CD4-positive, CD25-positive, alpha-beta regulatory T cell (primary cell): ENCODE measurements at regions not wholly inside any gene's neighbourhood (a gene's known extent, or its start where the extent isn't known, plus 50 kb on each side); places are given as distances from the start of the nearest gene placed in this dataset.

Experiments
- ATAC-seq, 2 donors: fragments of 150-1000 bp; cut with Tn5 transposase; one replicate each; pipeline ENCODE4 v1.10.0; 2021; ENCODE audit warnings: low read depth in 2 of 2, moderate number of reproducible peaks in 2 of 2, moderate library complexity in 1 of 2
- DNase-seq, 3 donors: peaks; one replicate each; pipeline versions ENCODE4 v3.0.0 to v3.0.0-alpha.2; 2012 to 2022; ENCODE audit warnings: mixed read lengths in 1 of 3
- H3K27ac ChIP-seq: one replicate; pipeline ENCODE4 v1.7.0; 2013; ENCODE audit warnings: mild to moderate bottlenecking, low read length; ENCODE audit not compliant: insufficient read depth, poor library complexity, severe bottlenecking
- H3K27me3 ChIP-seq: one replicate; pipeline ENCODE4 v1.7.0; 2013; ENCODE audit warnings: low read length; ENCODE audit not compliant: control insufficient read depth, insufficient read depth
- H3K36me3 ChIP-seq: one replicate; pipeline ENCODE4 v1.7.0; 2013; ENCODE audit warnings: mild to moderate bottlenecking, low read length, moderate library complexity; ENCODE audit not compliant: control insufficient read depth, insufficient read depth
- H3K4me1 ChIP-seq: 2 replicates; pipeline ENCODE4 v1.7.0; 2013; ENCODE audit warnings: mild to moderate bottlenecking, low read length; ENCODE audit not compliant: insufficient read depth, control insufficient read depth, poor library complexity, severe bottlenecking
- H3K4me3 ChIP-seq: one replicate; pipeline ENCODE4 v1.7.0; 2013; ENCODE audit warnings: low read depth, mild to moderate bottlenecking, low read length, moderate library complexity
- H3K9me3 ChIP-seq, 2 experiments: 1 replicate in 1 of 2; 2 replicates in 1 of 2; pipeline ENCODE4 v1.7.0; 2013; ENCODE audit warnings: low read length in 2 of 2, mild to moderate bottlenecking in 1 of 2, moderate library complexity in 1 of 2; ENCODE audit not compliant: control insufficient read depth in 2 of 2
- H3K27ac Mint-ChIP-seq, 3 donors: one replicate each; pipeline ENCODE4 v1.8.0; 2020 to 2022; ENCODE audit warnings: mild to moderate bottlenecking in 3 of 3, mixed read lengths in 3 of 3, moderate library complexity in 2 of 3
- H3K27me3 Mint-ChIP-seq: one replicate; pipeline ENCODE4 v1.8.0; 2022; ENCODE audit warnings: mild to moderate bottlenecking, mixed read lengths
- H3K36me3 Mint-ChIP-seq: one replicate; pipeline ENCODE4 v1.8.0; 2020; ENCODE audit warnings: mixed read lengths
- H3K4me1 Mint-ChIP-seq, 4 donors: one replicate each; pipeline ENCODE4 v1.8.0; 2020 to 2022; ENCODE audit warnings: mixed read lengths in 4 of 4, mild to moderate bottlenecking in 1 of 4
- H3K4me3 Mint-ChIP-seq, 4 donors: one replicate each; pipeline ENCODE4 v1.8.0; 2020 to 2022; ENCODE audit warnings: mild to moderate bottlenecking in 4 of 4, mixed read lengths in 4 of 4, moderate library complexity in 3 of 4
- H3K9me3 Mint-ChIP-seq, 7 donors: one replicate each; pipeline ENCODE4 v1.8.0; 2020 to 2022; ENCODE audit warnings: mixed read lengths in 7 of 7, mild to moderate bottlenecking in 3 of 7, moderate library complexity in 2 of 7

DNA sequence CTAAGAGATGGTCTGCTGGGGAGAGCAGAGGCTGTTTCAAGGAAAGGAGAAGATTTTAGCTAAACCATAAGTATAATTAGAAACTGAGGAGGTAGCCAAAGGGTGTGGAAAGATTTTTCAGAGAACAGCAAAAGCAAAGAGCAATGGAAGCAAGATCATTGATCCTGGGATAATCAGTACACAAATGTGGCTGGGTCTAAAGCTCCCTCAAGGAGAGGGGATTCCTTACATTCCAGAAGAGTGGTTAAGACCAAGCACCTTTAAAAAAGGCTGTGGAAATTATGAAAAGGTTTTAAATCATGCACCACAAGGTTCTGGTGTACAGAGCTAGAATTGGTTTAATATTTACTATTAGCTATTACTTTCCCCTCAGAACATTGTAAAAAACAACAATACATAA, 246.0 kb upstream of the UBE2E3 start:
- no peak overlapping the region for H3K4me3 Mint-ChIP-seq

DNA sequence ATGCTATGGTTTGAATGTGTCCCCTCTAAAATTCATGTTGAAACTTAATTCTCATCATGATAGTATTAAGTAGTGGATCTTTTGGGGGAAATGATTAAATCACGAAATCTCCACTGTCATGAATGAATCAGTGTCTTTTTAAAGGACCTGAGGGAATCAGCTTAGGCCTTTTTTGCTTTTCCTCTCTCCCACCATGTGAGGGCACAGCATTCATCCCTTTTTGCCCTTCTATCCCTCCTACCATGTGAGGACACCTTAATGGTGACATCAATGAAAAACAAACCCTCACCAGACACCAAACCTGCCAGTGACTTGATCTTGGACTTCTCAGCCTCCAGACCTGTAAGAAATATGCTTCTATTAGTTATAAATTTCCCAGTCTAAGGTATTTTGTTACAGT, 247.1 kb upstream of the UBE2E3 start:
- H3K36me3 ChIP-seq, result no peaks in the 10 kb centered on the region
- Mint-ChIP-seq H3K36me3 (no peaks in the 10 kb centered on the region), H3K27ac (no peak overlapping the region), H3K4me3 (no peak overlapping the region), H3K9me3 (peaks cover 0 to 4% (median 0%) of the 10 kb centered on the region in 7 donors), H3K4me1 (no peaks in the 10 kb centered on the region), H3K27me3 (no peaks in the 10 kb centered on the region)
- DNase-seq (no peak), ATAC-seq (no peak)
- H3K27me3 ChIP-seq, result no peaks in the 10 kb centered on the region
- H3K4me3 ChIP-seq, result no peak overlapping the region
- no peaks in the 10 kb centered on the region for H3K9me3 ChIP-seq
- H3K4me1 ChIP-seq, result no peaks in the 10 kb centered on the region
- H3K27ac ChIP-seq, result no peak overlapping the region

More for the DNA sequence above, 246.0 kb upstream of the UBE2E3 start:
- Histone ChIP-seq H3K27me3 (no peaks in the 10 kb centered on the region), H3K4me3 (no peak overlapping the region), H3K4me1 (no peaks in the 10 kb centered on the region), H3K36me3 (no peaks in the 10 kb centered on the region), H3K9me3 (no peaks in the 10 kb centered on the region), H3K27ac (no peak overlapping the region)
- no peak for ATAC-seq
- no peak overlapping the region for H3K27ac Mint-ChIP-seq
- H3K27me3 Mint-ChIP-seq, result no peaks in the 10 kb centered on the region
- H3K36me3 Mint-ChIP-seq, result no peaks in the 10 kb centered on the region
- DNase-seq, result no peak
- H3K4me1 Mint-ChIP-seq, result no peaks in the 10 kb centered on the region
- H3K9me3 Mint-ChIP-seq, result peaks cover 0 to 3% (median 0%) of the 10 kb centered on the region in 7 donors

DNA sequence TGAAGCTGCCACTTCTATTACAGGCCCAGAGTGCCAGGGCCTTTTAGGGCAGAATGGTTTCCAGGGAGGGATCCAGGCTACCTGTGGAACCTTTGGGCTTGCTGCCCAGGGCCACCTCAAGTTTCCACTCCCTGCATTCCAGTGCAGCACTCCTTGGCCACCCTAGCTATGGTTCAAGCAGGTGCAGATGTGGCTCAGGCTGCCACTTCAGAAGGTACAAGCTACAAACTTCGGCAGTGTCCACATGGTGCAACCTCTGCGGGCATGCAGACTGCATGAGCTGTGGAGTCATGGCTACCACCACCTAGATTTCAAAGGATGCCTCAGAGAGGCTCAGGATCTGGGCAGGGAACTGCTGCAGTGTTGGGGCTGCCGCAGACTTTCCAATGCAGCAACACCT, 248.1 kb upstream of the UBE2E3 start:
- H3K27ac ChIP-seq, result no peak overlapping the region
- H3K9me3 Mint-ChIP-seq, result peaks cover 0 to 6% (median 0%) of the 10 kb centered on the region in 7 donors
- ATAC-seq, result no peak

DNA sequence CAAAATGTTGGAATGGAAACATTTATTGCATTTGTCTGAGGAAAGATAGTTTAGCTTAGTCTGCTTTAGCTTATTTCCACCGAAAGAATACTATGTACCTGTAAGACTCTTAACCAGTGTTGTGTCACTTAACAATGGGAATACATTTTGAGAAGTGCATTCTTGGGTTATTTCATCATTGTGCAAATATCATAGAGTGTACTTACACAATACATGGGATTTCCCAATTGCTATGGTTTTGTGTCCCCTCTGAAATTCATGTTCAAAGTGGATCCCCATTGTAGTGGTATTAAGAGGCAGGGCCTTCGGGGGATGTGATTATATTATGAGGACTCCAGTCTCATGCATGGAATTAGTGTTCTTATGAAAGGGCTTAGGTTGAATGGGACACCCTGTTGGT, 249.4 kb upstream of the UBE2E3 start:
- H3K4me1 ChIP-seq, result no peaks in the 10 kb centered on the region
- H3K36me3 Mint-ChIP-seq, result no peaks in the 10 kb centered on the region
- H3K36me3 ChIP-seq, result no peaks in the 10 kb centered on the region
- H3K9me3 ChIP-seq, result no peaks in the 10 kb centered on the region
- no peak overlapping the region for H3K4me3 ChIP-seq
- no peaks in the 10 kb centered on the region for H3K27me3 ChIP-seq
- DNase-seq (no peak), ATAC-seq (no peak)
- no peak overlapping the region for H3K27ac ChIP-seq
- no peak overlapping the region for H3K4me3 Mint-ChIP-seq
- H3K9me3 Mint-ChIP-seq, result peaks cover 0 to 6% (median 0%) of the 10 kb centered on the region in 7 donors
- H3K27ac Mint-ChIP-seq, result no peak overlapping the region
- no peaks in the 10 kb centered on the region for H3K27me3 Mint-ChIP-seq
- no peaks in the 10 kb centered on the region for H3K4me1 Mint-ChIP-seq

More for the DNA sequence above, 248.1 kb upstream of the UBE2E3 start:
- H3K4me3 ChIP-seq, result no peak overlapping the region
- no peak for DNase-seq
- no peaks in the 10 kb centered on the region for H3K27me3 Mint-ChIP-seq
- no peaks in the 10 kb centered on the region for H3K9me3 ChIP-seq
- no peak overlapping the region for H3K27ac Mint-ChIP-seq
- no peak overlapping the region for H3K4me3 Mint-ChIP-seq
- no peaks in the 10 kb centered on the region for H3K4me1 ChIP-seq
- H3K27me3 ChIP-seq, result no peaks in the 10 kb centered on the region
- H3K36me3 ChIP-seq, result no peaks in the 10 kb centered on the region
- H3K4me1 Mint-ChIP-seq, result no peaks in the 10 kb centered on the region
- H3K36me3 Mint-ChIP-seq, result no peaks in the 10 kb centered on the region

DNA sequence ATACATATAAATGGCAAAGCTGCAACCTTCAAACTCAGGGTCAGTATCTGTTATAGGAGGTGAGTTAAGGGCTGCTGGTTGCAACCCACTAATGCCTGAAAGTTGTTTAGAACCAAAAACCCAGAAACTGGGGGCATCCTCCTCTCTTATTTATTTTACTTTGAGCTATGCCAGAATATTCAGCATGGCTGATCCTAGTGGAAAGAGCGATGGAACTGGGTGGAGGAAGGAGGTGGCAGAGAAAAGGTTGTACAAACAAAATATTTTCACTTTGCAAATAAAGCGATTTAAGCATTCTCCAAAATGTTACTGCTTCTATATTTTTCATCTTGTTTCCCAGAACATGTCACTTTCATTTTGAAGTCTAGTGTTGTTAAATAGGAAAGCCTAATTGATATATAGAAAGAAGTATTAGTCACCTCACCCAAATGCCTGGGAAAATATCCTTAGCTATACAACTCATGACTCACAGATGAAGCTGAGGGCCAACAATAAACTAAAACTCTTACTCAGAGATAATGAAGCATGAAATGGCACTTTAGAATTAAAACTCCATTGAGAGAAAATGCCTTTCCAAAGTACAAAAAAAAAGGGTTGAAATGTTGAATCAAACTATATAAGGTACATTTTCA, 251.4 kb upstream of the UBE2E3 start:
- peaks cover 0 to 6% (median 0%) of the 10 kb centered on the region in 7 donors for H3K9me3 Mint-ChIP-seq
- H3K27ac ChIP-seq, result no peak overlapping the region
- H3K4me1 ChIP-seq, result no peaks in the 10 kb centered on the region
- H3K4me1 Mint-ChIP-seq, result no peaks in the 10 kb centered on the region
- no peaks in the 10 kb centered on the region for H3K27me3 ChIP-seq
- H3K27ac Mint-ChIP-seq, result no peak overlapping the region
- H3K36me3 Mint-ChIP-seq, result no peaks in the 10 kb centered on the region
- H3K9me3 ChIP-seq, result no peaks in the 10 kb centered on the region
- ATAC-seq (no peak), DNase-seq (no peak)
- no peaks in the 10 kb centered on the region for H3K36me3 ChIP-seq
- H3K4me3 ChIP-seq, result no peak overlapping the region
- no peak overlapping the region for H3K4me3 Mint-ChIP-seq
- H3K27me3 Mint-ChIP-seq, result no peaks in the 10 kb centered on the region

DNA sequence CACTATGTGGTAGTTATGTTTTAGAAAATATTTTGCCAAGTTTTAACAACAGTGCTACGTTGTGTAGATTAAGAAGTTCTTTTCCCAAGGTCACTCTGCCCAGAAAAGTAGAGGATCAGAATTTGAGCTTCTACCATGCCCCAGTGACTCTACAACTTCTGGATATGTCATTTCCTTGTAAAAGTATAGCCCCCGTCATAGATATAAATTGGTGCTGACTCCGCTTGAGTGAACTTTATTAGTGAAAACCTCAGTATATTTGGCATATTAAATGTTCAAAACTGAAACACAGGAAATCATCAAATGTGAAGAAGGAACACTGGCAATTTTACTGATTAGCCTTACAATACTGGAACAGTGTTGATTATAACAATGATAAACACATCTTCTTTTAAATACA, 256.7 kb upstream of the UBE2E3 start:
- Mint-ChIP-seq H3K36me3 (no peaks in the 10 kb centered on the region), H3K4me3 (no peak overlapping the region), H3K27me3 (no peaks in the 10 kb centered on the region), H3K9me3 (peaks cover 0 to 5% (median 3%) of the 10 kb centered on the region in 7 donors), H3K4me1 (no peaks in the 10 kb centered on the region), H3K27ac (no peak overlapping the region)
- ATAC-seq, result no peak
- no peak for DNase-seq
- H3K9me3 ChIP-seq, result no peaks in the 10 kb centered on the region
- no peaks in the 10 kb centered on the region for H3K36me3 ChIP-seq
- no peaks in the 10 kb centered on the region for H3K4me1 ChIP-seq
- H3K27ac ChIP-seq, result no peak overlapping the region
- no peaks in the 10 kb centered on the region for H3K27me3 ChIP-seq
- no peak overlapping the region for H3K4me3 ChIP-seq

DNA sequence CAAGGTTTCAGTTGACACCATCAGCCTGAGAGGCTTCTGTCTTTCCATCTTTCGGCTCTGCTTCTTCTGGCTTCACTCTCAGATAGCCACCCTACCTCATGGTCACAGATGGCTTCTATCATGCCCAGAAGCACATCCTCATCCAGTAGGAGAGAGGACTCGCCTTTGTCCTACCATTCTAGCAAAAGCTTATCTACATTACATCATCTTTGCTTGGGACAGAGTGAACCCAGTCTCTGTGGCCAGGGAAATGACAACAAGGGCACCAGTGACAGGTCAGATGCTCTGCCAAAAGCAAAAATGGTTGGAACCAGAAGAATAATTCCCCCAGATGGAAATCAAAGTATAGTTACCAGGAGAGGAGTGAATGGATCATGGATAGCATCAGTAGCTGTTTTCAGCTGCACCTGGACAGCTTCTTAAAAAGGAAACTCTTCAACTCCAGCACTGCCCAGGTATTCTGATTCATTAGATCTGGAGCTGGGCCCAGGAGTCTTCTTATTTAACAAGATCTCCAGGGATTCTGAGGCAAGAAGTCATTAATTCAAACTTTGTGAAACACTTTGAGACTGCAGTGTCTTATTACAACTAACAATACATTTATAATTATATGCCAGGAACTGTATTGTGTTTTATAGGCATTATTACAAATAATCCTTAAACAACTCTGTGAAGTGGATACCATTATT, 257.7 kb upstream of the UBE2E3 start:
- Mint-ChIP-seq H3K27me3 (no peaks in the 10 kb centered on the region), H3K27ac (no peak overlapping the region), H3K4me1 (no peaks in the 10 kb centered on the region), H3K36me3 (no peaks in the 10 kb centered on the region), H3K4me3 (no peak overlapping the region), H3K9me3 (peaks cover 0 to 5% (median 0%) of the 10 kb centered on the region in 7 donors)
- DNase-seq (no peak), ATAC-seq (no peak)
- H3K9me3 ChIP-seq, result no peaks in the 10 kb centered on the region
- no peaks in the 10 kb centered on the region for H3K36me3 ChIP-seq
- no peaks in the 10 kb centered on the region for H3K4me1 ChIP-seq
- H3K4me3 ChIP-seq, result no peak overlapping the region
- H3K27ac ChIP-seq, result no peak overlapping the region
- H3K27me3 ChIP-seq, result no peaks in the 10 kb centered on the region

DNA sequence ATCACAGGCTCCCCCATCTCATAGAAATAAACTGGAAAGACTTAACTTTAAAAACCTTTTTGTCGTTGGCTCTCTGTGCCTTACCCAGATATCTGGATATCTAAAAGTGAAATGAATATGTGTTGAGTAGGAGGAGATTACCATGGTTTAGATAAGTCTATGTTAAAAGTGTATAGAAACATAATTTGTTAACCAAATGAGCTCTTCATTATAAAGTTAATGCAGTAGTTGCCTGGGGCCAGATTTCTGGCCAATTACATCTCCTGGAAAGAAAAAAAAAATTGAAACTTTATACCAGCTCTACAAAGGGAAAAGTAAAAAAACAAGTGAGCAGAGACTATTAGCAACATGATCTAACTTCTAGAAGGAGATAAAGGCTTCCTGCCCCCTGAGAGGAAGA, 259.6 kb upstream of the UBE2E3 start:
- Mint-ChIP-seq H3K36me3 (no peaks in the 10 kb centered on the region), H3K27ac (no peak overlapping the region), H3K4me1 (no peaks in the 10 kb centered on the region), H3K4me3 (no peak overlapping the region), H3K9me3 (peaks cover 0 to 5% (median 0%) of the 10 kb centered on the region in 7 donors), H3K27me3 (no peaks in the 10 kb centered on the region)
- Histone ChIP-seq H3K27me3 (no peaks in the 10 kb centered on the region), H3K27ac (no peak overlapping the region), H3K4me1 (no peaks in the 10 kb centered on the region), H3K36me3 (no peaks in the 10 kb centered on the region), H3K4me3 (no peak overlapping the region), H3K9me3 (no peaks in the 10 kb centered on the region)
- ATAC-seq (no peak), DNase-seq (no peak)
